CD4-positive, alpha-beta T cell (primary cell): ENCODE measurements at regions not wholly inside any gene's neighbourhood (a gene's known extent, or its start where the extent isn't known, plus 50 kb on each side); places are given as distances from the start of the nearest gene placed in this dataset.

Source experiments
- ATAC-seq: fragments of 200-7000 bp; cut with Tn5 transposase; one replicate; pipeline ENCODE4 v1.10.0; 2022; ENCODE audit warnings: mild to moderate bottlenecking; ENCODE audit not compliant: poor library complexity
- CTCF ChIA-PET: fragments of 350-600 bp; sonication (Branson Sonifier 250); formaldehyde crosslinking; loops from one replicate; lab custom pipeline; 2021; ENCODE audit warnings: antibody characterized with exemption, inconsistent platforms; lab: Charles Lee
- POLR2A ChIA-PET: fragments of 350-600 bp; sonication (Branson Sonifier 250); formaldehyde crosslinking; loops from one replicate; lab custom pipeline; 2021; ENCODE audit warnings: antibody characterized with exemption, inconsistent platforms; lab: Charles Lee
- DNase-seq, 14 experiments: peaks; one replicate each; pipeline ENCODE4 v3.0.0-alpha.2; 2013 to 2020; ENCODE audit warnings: mixed read lengths in 2 of 14
- H3K27ac ChIP-seq, 2 donors: one replicate each; pipeline versions ENCODE4 v1.5.1 to v1.7.0; 2013; ENCODE audit warnings: low read length in 2 of 2, low read depth in 1 of 2, mild to moderate bottlenecking in 1 of 2
- H3K27me3 ChIP-seq, 2 experiments: 1 replicate in 1 of 2; 2 replicates in 1 of 2; pipeline versions ENCODE4 v1.6.1 to v1.7.0; 2013; ENCODE audit warnings: low read length in 2 of 2, control low read depth in 1 of 2, mild to moderate bottlenecking in 1 of 2, moderate library complexity in 1 of 2; ENCODE audit not compliant: insufficient read depth in 2 of 2, control insufficient read depth in 1 of 2
- H3K36me3 ChIP-seq: one replicate; pipeline ENCODE4 v1.6.1; 2013; ENCODE audit warnings: low read length, control low read depth; ENCODE audit not compliant: insufficient read depth
- H3K4me1 ChIP-seq: one replicate; pipeline ENCODE4 v1.6.1; 2013; ENCODE audit warnings: low read length, control low read depth; ENCODE audit not compliant: insufficient read depth
- H3K4me3 ChIP-seq: one replicate; pipeline ENCODE4 v1.5.1; 2013; ENCODE audit warnings: mild to moderate bottlenecking, low read length, moderate library complexity
- H3K9me3 ChIP-seq, 2 experiments: 1 replicate in 1 of 2; 2 replicates in 1 of 2; pipeline versions ENCODE4 v1.6.1 to v1.7.0; 2013; ENCODE audit warnings: low read length in 2 of 2, mild to moderate bottlenecking in 2 of 2, control low read depth in 1 of 2, moderate library complexity in 1 of 2; ENCODE audit not compliant: control insufficient read depth in 1 of 2, insufficient read depth in 1 of 2
- H3K27ac Mint-ChIP-seq: one replicate; pipeline ENCODE4 v1.8.0; 2020; ENCODE audit warnings: mixed read lengths
- H3K27me3 Mint-ChIP-seq: one replicate; pipeline ENCODE4 v1.8.0; 2021; ENCODE audit warnings: mixed read lengths
- H3K36me3 Mint-ChIP-seq: one replicate; pipeline ENCODE4 v1.8.0; 2021; ENCODE audit warnings: low read depth, mixed read lengths
- H3K4me1 Mint-ChIP-seq: one replicate; pipeline ENCODE4 v1.8.0; 2021; ENCODE audit warnings: low read depth, mixed read lengths
- H3K4me3 Mint-ChIP-seq: one replicate; pipeline ENCODE4 v1.8.0; 2020; ENCODE audit warnings: mild to moderate bottlenecking, mixed read lengths
- H3K9me3 Mint-ChIP-seq: one replicate; pipeline ENCODE4 v1.8.0; 2020; ENCODE audit warnings: mixed read lengths
- CTCF ChIP-seq: fragments of 200-600 bp; IDR thresholded peaks from one replicate; pipeline ENCODE4 v1.8.0; 2022; ENCODE audit warnings: antibody characterized with exemption, mild to moderate bottlenecking
- intact Hi-C, 2 experiments: fragments of 100-400 bp; cut with DNase I in 1 of 2; cut with micrococcal nuclease in 1 of 2; formaldehyde crosslinking; loops; one replicate each; pipeline versions ENCODE4 v1.15.1 to v1.9.0; 2023 to 2025; cut with DNase I, micrococcal nuclease

- Histone ChIP-seq H3K36me3 (no peaks in the 10 kb centered on the region), H3K27me3 (no peaks in the 10 kb centered on the region), H3K4me3 (no peak overlapping the region), H3K9me3 (peaks cover 5 to 7% of the 10 kb centered on the region in 2 experiments), H3K4me1 (no peaks in the 10 kb centered on the region), H3K27ac (no peak overlapping the region)
- no peak overlapping the region for H3K27ac Mint-ChIP-seq
- no peaks in the 10 kb centered on the region for H3K9me3 Mint-ChIP-seq
- TF ChIP-seq CTCF = no peak
- H3K4me1 Mint-ChIP-seq = no peaks in the 10 kb centered on the region
- intact Hi-C loops = no loop called here
- DNase-seq = no peak
- no peaks in the 10 kb centered on the region for H3K36me3 Mint-ChIP-seq
- ChIA-PET CTCF (no interaction called here), POLR2A (no interaction called here)
- no peak for ATAC-seq
- no peaks in the 10 kb centered on the region for H3K27me3 Mint-ChIP-seq
- H3K4me3 Mint-ChIP-seq = no peak overlapping the region
Observed at GRCh38 chr4:180189666-180190065, 2053.5 kb upstream of the TENM3 start.

GRCh38 chr4:180190382-180190781 is 2052.8 kb upstream of the TENM3 start:
- Mint-ChIP-seq H3K9me3 (no peaks in the 10 kb centered on the region), H3K4me3 (no peak overlapping the region), H3K27ac (no peak overlapping the region), H3K36me3 (no peaks in the 10 kb centered on the region), H3K4me1 (no peaks in the 10 kb centered on the region), H3K27me3 (no peaks in the 10 kb centered on the region)
- no peaks in the 10 kb centered on the region for H3K36me3 ChIP-seq
- intact Hi-C loops = no loop called here
- H3K4me1 ChIP-seq = no peaks in the 10 kb centered on the region
- no peak for TF ChIP-seq CTCF
- H3K4me3 ChIP-seq = no peak overlapping the region
- no peaks in the 10 kb centered on the region for H3K27me3 ChIP-seq
- ChIA-PET CTCF (no interaction called here), POLR2A (interaction anchor here (0.6 kb wide), 1 partner anchor 38 kb away, joined by 3 read pairs; no protein-coding TSS in a partner anchor)
- peaks cover 5 to 7% of the 10 kb centered on the region in 2 experiments for H3K9me3 ChIP-seq
- ATAC-seq = no peak
- DNase-seq = no peak
- H3K27ac ChIP-seq = no peak overlapping the region

GRCh38 chr4:180197471-180197870 is 2045.7 kb upstream of the TENM3 start:
- CTCF ChIA-PET = no interaction called here
- intact Hi-C loops = no loop called here
- no peak for TF ChIP-seq CTCF

More at GRCh38 chr4:180197471-180197870, 2045.7 kb upstream of the TENM3 start:
- H3K36me3 Mint-ChIP-seq = no peaks in the 10 kb centered on the region
- H3K9me3 Mint-ChIP-seq = peaks cover 2% of the 10 kb centered on the region
- no peaks in the 10 kb centered on the region for H3K27me3 Mint-ChIP-seq
- Histone ChIP-seq H3K36me3 (no peaks in the 10 kb centered on the region), H3K27ac (no peak overlapping the region), H3K27me3 (no peaks in the 10 kb centered on the region), H3K4me1 (no peaks in the 10 kb centered on the region), H3K9me3 (peaks cover 0 to 7% of the 10 kb centered on the region in 2 experiments), H3K4me3 (no peak overlapping the region)
- H3K4me1 Mint-ChIP-seq = no peaks in the 10 kb centered on the region
- no peak for DNase-seq
- no peak for ATAC-seq
- H3K27ac Mint-ChIP-seq = no peak overlapping the region
- no peak overlapping the region for H3K4me3 Mint-ChIP-seq
- POLR2A ChIA-PET = no interaction called here
